ENCODE measurements at regions not wholly inside any gene's neighbourhood (a gene's known extent, or its start where the extent isn't known, plus 50 kb on each side); places are given as distances from the start of the nearest gene placed in this dataset.

DNA sequence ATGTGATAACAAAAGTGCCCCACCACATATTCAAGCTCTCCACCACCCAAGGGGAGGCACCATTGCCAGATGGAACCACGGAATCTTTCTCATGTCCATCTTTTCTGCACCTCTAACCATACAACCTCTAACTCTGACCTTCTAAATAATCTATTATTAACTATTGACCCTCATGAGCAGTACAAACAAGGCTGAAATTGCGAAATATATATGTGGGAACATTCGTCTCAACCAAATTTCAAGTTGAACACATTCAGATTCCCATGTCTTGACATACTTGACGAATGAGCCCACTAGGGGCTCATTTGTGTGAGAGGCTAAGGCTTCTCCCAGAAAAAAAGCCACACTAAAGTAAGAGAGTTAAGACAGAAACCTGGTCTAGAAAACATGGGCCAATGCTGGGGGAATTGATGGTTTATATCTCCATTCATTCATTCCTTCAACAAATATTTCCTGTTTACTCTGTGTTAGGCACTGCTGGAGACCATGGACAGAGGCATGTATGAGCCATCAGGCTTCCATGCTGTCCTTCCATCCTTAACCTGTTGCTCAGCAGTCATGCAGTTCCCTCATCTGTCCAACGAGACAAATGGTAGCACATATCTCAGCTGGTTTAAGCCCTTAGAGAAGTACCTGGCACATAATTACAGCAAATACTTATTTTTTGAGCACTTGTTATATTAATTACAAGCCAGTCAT, 130.4 kb downstream of the ESM1 start:
- ChIA-PET POLR2A (no interaction called here), CTCF (interaction anchor here (0.6 to 3.4 kb wide), 4 partner anchors 12 to 604 kb away, joined by 3 to 24 read pairs (median 4); partner anchors contain the start of gene SNX18)
- Histone ChIP-seq H3K4me1 (ENCODE audit: control insufficient read depth in 1 of 2, insufficient read depth in 2 of 2, low read depth in 1 of 2, low read length in 1 of 2) (no peaks in the 10 kb centered on the region), H3K27ac (ENCODE audit: low read depth in 2 of 2, low read length in 1 of 2) (no peak overlapping the region), H2AFZ (ENCODE audit: low read depth) (no peak overlapping the region), H3K4me2 (no peak overlapping the region), H3K36me3 (replicated peaks in 1 of 2; ENCODE audit: control insufficient read depth in 1 of 2, insufficient read depth in 2 of 2, low read length in 1 of 2) (no peaks in the 10 kb centered on the region), H3K9me2 (no peaks in the 10 kb centered on the region), H3K79me2 (ENCODE audit: insufficient read depth) (no peaks in the 10 kb centered on the region), H3K9ac (no peak overlapping the region), H3K4me3 (ENCODE audit: low read depth in 2 of 2, low read length in 1 of 2) (no peak overlapping the region), H3K27me3 (ENCODE audit: insufficient read depth) (no peaks in the 10 kb centered on the region), H4K20me1 (ENCODE audit: insufficient read depth) (no peaks in the 10 kb centered on the region), H3K9me3 (no peaks in the 10 kb centered on the region; the same call in 1 of the 2 replicates), H3F3A (replicated peaks; ENCODE audit: insufficient read depth) (no peaks in the 10 kb centered on the region)
- 11% methylated on average over 5 of the region's 5 CpGs for WGBS (ENCODE audit: low lambda C conversion rate)
- TF ChIP-seq TAF1 (IDR thresholded peaks at IDR 0.05; ENCODE audit: borderline replicate concordance, low read depth, low read length), result no peak
- TF ChIP-seq, protein P1, sequence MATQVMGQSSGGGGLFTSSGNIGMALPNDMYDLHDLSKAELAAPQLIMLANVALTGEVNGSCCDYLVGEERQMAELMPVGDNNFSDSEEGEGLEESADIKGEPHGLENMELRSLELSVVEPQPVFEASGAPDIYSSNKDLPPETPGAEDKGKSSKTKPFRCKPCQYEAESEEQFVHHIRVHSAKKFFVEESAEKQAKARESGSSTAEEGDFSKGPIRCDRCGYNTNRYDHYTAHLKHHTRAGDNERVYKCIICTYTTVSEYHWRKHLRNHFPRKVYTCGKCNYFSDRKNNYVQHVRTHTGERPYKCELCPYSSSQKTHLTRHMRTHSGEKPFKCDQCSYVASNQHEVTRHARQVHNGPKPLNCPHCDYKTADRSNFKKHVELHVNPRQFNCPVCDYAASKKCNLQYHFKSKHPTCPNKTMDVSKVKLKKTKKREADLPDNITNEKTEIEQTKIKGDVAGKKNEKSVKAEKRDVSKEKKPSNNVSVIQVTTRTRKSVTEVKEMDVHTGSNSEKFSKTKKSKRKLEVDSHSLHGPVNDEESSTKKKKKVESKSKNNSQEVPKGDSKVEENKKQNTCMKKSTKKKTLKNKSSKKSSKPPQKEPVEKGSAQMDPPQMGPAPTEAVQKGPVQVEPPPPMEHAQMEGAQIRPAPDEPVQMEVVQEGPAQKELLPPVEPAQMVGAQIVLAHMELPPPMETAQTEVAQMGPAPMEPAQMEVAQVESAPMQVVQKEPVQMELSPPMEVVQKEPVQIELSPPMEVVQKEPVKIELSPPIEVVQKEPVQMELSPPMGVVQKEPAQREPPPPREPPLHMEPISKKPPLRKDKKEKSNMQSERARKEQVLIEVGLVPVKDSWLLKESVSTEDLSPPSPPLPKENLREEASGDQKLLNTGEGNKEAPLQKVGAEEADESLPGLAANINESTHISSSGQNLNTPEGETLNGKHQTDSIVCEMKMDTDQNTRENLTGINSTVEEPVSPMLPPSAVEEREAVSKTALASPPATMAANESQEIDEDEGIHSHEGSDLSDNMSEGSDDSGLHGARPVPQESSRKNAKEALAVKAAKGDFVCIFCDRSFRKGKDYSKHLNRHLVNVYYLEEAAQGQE (IDR thresholded peaks at IDR 0.05; ENCODE audit: low read depth, low read length), result peak; percentile 76
- DNase-seq, result no peak

DNA sequence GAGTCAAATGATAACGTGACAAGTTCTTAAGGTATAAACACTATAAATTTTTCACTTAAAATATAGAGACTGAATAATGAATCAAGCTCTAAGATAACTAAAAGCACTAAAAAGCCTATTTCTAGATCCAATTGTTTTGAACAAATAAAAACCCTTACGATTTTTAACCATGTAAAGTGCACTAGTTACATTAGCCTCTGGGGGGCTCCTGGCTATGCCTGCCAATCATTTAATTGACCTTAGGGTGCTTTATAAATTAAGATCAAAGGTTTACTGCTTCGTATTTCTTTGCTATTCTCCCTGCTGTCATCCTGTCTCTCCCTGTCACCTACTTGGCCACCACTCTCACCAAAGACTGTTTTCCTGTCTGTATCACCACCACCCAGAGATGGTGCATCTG, 133.4 kb downstream of the ESM1 start:
- H3K4me1 ChIP-seq (ENCODE audit: control insufficient read depth in 1 of 2, insufficient read depth in 2 of 2, low read depth in 1 of 2, low read length in 1 of 2), result no peaks in the 10 kb centered on the region
- H3K9me2 ChIP-seq, result no peaks in the 10 kb centered on the region
- no peak for DNase-seq
- H3F3A ChIP-seq (replicated peaks; ENCODE audit: insufficient read depth), result no peaks in the 10 kb centered on the region
- no peaks in the 10 kb centered on the region; the same call in 1 of the 2 replicates for H3K9me3 ChIP-seq
- no peak overlapping the region for H2AFZ ChIP-seq (ENCODE audit: low read depth)
- CTCF ChIA-PET, result interaction anchor here (0.6 to 6.2 kb wide), 5 partner anchors 15 to 405 kb away, joined by 3 to 43 read pairs (median 4); partner anchors contain the start of gene SNX18
- 14% methylated on average over 3 of the region's 3 CpGs for WGBS (ENCODE audit: low lambda C conversion rate)
- H3K27ac ChIP-seq (ENCODE audit: low read depth in 2 of 2, low read length in 1 of 2), result no peak overlapping the region
- H3K4me3 ChIP-seq (ENCODE audit: low read depth in 2 of 2, low read length in 1 of 2), result no peak overlapping the region
- H3K4me2 ChIP-seq, result no peak overlapping the region
- H4K20me1 ChIP-seq (ENCODE audit: insufficient read depth), result no peaks in the 10 kb centered on the region
- no peaks in the 10 kb centered on the region for H3K36me3 ChIP-seq (replicated peaks in 1 of 2; ENCODE audit: control insufficient read depth in 1 of 2, insufficient read depth in 2 of 2, low read length in 1 of 2)
- H3K9ac ChIP-seq, result no peak overlapping the region
- POLR2A ChIA-PET, result no interaction called here
- H3K27me3 ChIP-seq (ENCODE audit: insufficient read depth), result peaks cover 14% of the 10 kb centered on the region; the same call in 1 of the 2 replicates
- H3K79me2 ChIP-seq (ENCODE audit: insufficient read depth), result no peaks in the 10 kb centered on the region
- TF ChIP-seq GABPA (IDR thresholded peaks at IDR 0.05; ENCODE audit: low read depth) (no peak), CTCF (IDR thresholded peaks at IDR 0.05) (peak; percentile 29; the same call in 1 of the 2 replicates)
- TF ChIP-seq, protein P2, sequence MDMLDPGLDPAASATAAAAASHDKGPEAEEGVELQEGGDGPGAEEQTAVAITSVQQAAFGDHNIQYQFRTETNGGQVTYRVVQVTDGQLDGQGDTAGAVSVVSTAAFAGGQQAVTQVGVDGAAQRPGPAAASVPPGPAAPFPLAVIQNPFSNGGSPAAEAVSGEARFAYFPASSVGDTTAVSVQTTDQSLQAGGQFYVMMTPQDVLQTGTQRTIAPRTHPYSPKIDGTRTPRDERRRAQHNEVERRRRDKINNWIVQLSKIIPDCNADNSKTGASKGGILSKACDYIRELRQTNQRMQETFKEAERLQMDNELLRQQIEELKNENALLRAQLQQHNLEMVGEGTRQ (IDR thresholded peaks at IDR 0.05; ENCODE audit: borderline replicate concordance, low read depth, low read length), result no peak

All from SK-N-SH (cell line).